GM10266 (cell line): ENCODE measurements at regions not wholly inside any gene's neighbourhood (a gene's known extent, or its start where the extent isn't known, plus 50 kb on each side); places are given as distances from the start of the nearest gene placed in this dataset.

Experiments
- DNase-seq: peaks from one replicate; pipeline ENCODE4 v3.0.0; 2012; ENCODE audit errors: extremely low spot score
- TF ChIP-seq, protein P1 (sequence below): IDR thresholded peaks from 2 replicates; pipeline ENCODE4 v1.5.1; 2012; ENCODE audit warnings: mild to moderate bottlenecking, low read depth; ENCODE audit not compliant: control insufficient read depth, insufficient read depth; ENCODE audit errors: missing control alignments

DNA sequence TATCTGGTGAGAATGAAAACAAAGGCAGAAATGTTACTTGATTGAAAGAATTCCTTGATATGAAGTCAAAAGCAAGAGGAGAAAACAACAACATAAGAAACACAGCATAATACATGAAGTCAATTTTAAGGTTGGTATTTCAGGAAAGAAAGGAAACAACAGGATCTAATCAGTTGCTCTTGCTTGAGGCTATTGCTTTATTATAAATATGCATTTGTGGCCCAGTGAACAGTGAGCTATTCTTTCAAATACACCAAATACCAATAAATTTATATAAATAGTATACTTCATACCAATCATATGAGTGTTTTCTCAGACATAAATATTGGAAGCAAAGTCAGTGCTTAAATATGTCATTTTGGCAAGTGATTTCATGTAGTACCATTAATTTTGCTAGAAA lies 806.6 kb downstream of the NXPH1 start:
- DNase-seq = no peak
- TF ChIP-seq, protein P1, sequence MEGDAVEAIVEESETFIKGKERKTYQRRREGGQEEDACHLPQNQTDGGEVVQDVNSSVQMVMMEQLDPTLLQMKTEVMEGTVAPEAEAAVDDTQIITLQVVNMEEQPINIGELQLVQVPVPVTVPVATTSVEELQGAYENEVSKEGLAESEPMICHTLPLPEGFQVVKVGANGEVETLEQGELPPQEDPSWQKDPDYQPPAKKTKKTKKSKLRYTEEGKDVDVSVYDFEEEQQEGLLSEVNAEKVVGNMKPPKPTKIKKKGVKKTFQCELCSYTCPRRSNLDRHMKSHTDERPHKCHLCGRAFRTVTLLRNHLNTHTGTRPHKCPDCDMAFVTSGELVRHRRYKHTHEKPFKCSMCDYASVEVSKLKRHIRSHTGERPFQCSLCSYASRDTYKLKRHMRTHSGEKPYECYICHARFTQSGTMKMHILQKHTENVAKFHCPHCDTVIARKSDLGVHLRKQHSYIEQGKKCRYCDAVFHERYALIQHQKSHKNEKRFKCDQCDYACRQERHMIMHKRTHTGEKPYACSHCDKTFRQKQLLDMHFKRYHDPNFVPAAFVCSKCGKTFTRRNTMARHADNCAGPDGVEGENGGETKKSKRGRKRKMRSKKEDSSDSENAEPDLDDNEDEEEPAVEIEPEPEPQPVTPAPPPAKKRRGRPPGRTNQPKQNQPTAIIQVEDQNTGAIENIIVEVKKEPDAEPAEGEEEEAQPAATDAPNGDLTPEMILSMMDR = no peak

DNA sequence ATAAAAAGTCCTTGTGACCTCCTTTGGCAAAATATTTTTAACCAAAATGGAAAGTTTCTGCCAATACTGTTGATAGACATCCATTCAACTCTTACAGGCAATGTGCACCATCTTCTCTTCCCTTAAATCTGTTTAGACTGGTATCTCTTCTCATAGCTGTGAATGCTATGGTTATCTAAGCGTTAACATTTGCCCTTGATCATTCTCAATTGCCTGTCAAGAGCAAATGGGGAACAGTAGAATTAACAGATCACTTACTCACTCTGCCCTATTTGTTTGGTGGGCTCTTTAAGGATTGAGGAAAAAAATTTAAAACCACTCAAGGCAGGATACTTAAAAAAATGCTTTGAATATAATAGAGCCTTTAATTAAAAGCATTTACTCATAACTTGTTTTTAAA lies 808.4 kb downstream of the NXPH1 start:
- no peak for DNase-seq
- TF ChIP-seq, protein P1 = no peak

DNA sequence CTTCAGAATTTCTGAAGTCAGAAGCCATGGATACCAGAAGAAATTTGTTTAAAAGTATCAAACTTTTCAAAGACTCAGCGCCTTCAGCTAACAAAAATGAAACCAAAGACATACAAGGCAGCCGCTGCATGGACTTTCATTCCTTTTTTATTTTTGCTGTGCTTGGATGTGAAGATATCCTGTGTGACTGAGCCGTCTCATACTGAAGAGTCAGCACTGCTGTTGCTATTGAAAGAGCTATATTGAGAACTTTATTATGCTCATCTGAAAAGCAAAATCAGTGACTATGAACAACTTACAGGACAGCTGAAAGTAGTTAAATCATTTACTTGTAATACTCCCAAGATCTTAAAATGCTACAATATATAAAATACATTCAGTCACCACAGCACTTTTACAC lies 809.2 kb downstream of the NXPH1 start:
- no peak for DNase-seq
- TF ChIP-seq, protein P1 = no peak

- DNase-seq = no peak
Measured at GRCh38 chr7:9250876-9251275, 817.5 kb downstream of the NXPH1 start.

GRCh38 chr7:9264395-9264794 lies 831.0 kb downstream of the NXPH1 start:
- DNase-seq = no peak
- TF ChIP-seq, protein P1 = no peak

More at GRCh38 chr7:9250876-9251275, 817.5 kb downstream of the NXPH1 start:
- TF ChIP-seq, protein P1 = no peak

DNA sequence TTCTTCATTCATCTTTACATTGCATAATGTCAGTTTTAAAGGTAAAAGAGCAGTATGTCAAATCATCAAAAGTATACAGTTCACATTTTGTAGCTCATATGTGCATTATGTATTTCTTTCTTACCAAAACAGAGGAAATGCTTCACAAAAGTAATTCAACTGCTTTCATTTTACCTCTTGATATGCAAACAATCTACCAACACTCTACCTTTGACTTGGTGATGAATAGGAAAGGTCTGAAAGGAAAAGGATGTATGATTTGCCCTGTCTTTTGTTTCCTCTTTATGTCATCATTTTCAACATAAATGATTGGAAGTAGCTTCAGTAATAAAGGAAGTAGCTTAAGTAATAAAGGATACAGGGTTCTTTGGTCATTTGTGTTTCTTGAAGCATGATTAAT lies 846.7 kb downstream of the NXPH1 start:
- DNase-seq = no peak
- TF ChIP-seq, protein P1 = no peak

DNA sequence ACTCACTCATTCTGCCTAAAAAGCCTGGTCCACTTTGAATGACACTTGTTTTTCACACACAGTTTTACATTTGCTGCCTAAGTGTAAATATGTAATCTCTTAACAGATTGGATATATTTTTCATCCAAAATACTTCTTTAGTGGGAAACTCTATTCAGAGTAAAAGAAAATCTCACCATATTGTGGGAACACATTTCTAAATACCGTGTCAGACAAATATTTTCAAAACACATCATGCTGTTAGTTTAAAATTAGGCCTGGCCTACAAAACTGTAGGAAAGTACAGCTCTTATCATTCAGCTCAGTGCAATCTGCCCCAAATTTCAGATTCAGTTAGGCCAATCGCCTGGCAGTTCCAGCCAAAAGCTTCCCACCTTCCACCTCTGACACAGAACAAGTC lies 849.8 kb downstream of the NXPH1 start:
- DNase-seq = no peak
- TF ChIP-seq, protein P1 = no peak
